Hepatocyte (in vitro differentiated cells): ENCODE measurements at regions not wholly inside any gene's neighbourhood (a gene's known extent, or its start where the extent isn't known, plus 50 kb on each side); places are given as distances from the start of the nearest gene placed in this dataset.

Experiments used
- DNase-seq: peaks from one replicate; pipeline ENCODE4 v3.0.0-alpha.2; 2016; ENCODE audit warnings: low spot score
- H2AFZ ChIP-seq: fragments of 200-600 bp; sonication (generic); 2 replicates; pipeline ENCODE4 v1.6.0; 2016; ENCODE audit warnings: antibody characterized with exemption, mild to moderate bottlenecking
- H3K27ac ChIP-seq: fragments of 200-600 bp; sonication (generic); 2 replicates; pipeline ENCODE4 v1.5.1; 2016; ENCODE audit warnings: mild to moderate bottlenecking
- H3K27me3 ChIP-seq: fragments of 200-600 bp; sonication (generic); 2 replicates; pipeline ENCODE4 v1.6.1; 2016
- H3K36me3 ChIP-seq: fragments of 200-600 bp; sonication (generic); replicated peaks from 2 replicates; pipeline ENCODE4 v1.5.1; 2016; ENCODE audit warnings: low read depth; ENCODE audit not compliant: insufficient read depth
- H3K4me1 ChIP-seq: fragments of 200-600 bp; sonication (generic); 2 replicates; pipeline ENCODE4 v1.5.1; 2016; ENCODE audit warnings: mild to moderate bottlenecking, moderate library complexity; ENCODE audit not compliant: insufficient read depth
- H3K4me2 ChIP-seq: fragments of 200-600 bp; sonication (generic); 2 replicates; pipeline ENCODE4 v1.6.0; 2016
- H3K4me3 ChIP-seq: fragments of 200-600 bp; sonication (generic); 2 replicates; pipeline ENCODE4 v1.5.1; 2016; ENCODE audit warnings: mild to moderate bottlenecking
- H3K79me2 ChIP-seq: fragments of 200-600 bp; sonication (generic); 2 replicates; pipeline ENCODE4 v1.6.0; 2017; ENCODE audit warnings: mild to moderate bottlenecking
- H3K9me2 ChIP-seq: fragments of 200-600 bp; sonication (generic); replicated peaks from 2 replicates; pipeline ENCODE4 v1.6.0; 2017; ENCODE audit warnings: mild to moderate bottlenecking; ENCODE audit not compliant: insufficient read depth
- H3K9me3 ChIP-seq: fragments of 200-600 bp; sonication (generic); 2 replicates; pipeline ENCODE4 v1.5.1; 2016; ENCODE audit warnings: low read depth, mild to moderate bottlenecking
- H4K20me1 ChIP-seq: fragments of 200-600 bp; sonication (generic); 2 replicates; pipeline ENCODE4 v1.6.0; 2016; ENCODE audit warnings: mild to moderate bottlenecking; ENCODE audit not compliant: insufficient read depth, poor library complexity, severe bottlenecking
- EZH2 ChIP-seq: fragments of 200-600 bp; sonication (generic); IDR thresholded peaks from 2 replicates; pipeline ENCODE4 v1.6.1; 2016; ENCODE audit warnings: antibody characterized with exemption, mild to moderate bottlenecking, borderline replicate concordance
- EZH2phosphoT487 ChIP-seq: fragments of 200-600 bp; sonication (generic); IDR thresholded peaks from one replicate; pipeline ENCODE4 v1.6.1; 2018; ENCODE audit warnings: antibody characterized with exemption, mild to moderate bottlenecking, low read depth, moderate library complexity; ENCODE audit not compliant: unreplicated experiment, severe bottlenecking
- WGBS: methylation state at CpG from one replicate; pipeline ENCODE4 v1.1.6; 2016; ENCODE audit warnings: low lambda C conversion rate; ENCODE audit errors: missing lambda C conversion rate; 5-methylcytosine and 5-hydroxymethylcytosine counted together
- TF ChIP-seq, protein P1 (sequence below): fragments of 200-600 bp; sonication (generic); IDR thresholded peaks from 2 replicates; pipeline ENCODE4 v1.5.1; 2016; ENCODE audit warnings: antibody characterized with exemption, mild to moderate bottlenecking; ENCODE audit not compliant: poor library complexity

DNA sequence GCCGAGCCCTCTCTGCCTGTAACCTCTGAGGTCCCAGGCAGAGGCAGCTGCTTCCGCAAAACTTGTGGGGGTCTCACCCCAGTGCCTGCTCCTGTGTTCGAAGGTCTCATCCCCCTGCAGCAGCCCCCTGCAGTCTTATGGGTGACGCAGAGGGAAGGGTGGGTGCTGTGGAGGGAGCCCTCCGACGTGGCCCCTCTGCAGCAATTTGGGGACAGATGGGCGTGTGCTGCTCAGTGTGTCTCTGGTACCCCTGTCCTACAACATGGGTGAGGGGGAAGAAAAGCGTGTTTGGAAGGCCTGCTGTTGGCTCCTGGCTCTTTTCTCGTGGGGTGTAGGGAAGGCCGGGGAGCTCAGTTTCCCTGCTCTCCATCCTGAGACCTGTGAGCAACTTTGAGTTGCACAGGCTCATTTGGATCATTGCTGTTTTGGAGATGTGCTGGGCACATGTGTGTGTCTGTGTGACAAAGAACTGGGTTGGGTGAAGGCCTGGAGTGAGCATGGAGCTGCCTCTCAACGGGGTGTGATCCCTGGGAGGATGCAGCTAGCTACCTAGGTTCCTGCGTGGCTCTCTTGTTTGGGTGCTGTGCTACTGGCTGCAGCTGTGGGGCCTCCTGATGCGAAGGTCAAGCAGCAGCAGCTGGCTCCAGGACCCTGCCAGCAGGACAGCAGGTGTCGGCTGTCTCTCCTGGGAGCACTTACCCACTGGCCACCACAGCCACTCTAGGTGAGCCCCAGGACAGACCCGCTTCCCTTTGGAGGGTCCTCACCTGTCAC lies 179.6 kb upstream of the PITX1 start:
- no peak for DNase-seq
- Histone ChIP-seq H3K4me1 (peaks cover 15% of the 10 kb centered on the region), H3K79me2 (no peaks in the 10 kb centered on the region), H3K27ac (no peak overlapping the region), H3K36me3 (no peaks in the 10 kb centered on the region), H2AFZ (no peak overlapping the region), H3K4me2 (no peak overlapping the region), H3K27me3 (no peaks in the 10 kb centered on the region), H4K20me1 (no peaks in the 10 kb centered on the region), H3K4me3 (no peak overlapping the region), H3K9me3 (no peaks in the 10 kb centered on the region), H3K9me2 (no peaks in the 10 kb centered on the region)
- TF ChIP-seq, protein P1, sequence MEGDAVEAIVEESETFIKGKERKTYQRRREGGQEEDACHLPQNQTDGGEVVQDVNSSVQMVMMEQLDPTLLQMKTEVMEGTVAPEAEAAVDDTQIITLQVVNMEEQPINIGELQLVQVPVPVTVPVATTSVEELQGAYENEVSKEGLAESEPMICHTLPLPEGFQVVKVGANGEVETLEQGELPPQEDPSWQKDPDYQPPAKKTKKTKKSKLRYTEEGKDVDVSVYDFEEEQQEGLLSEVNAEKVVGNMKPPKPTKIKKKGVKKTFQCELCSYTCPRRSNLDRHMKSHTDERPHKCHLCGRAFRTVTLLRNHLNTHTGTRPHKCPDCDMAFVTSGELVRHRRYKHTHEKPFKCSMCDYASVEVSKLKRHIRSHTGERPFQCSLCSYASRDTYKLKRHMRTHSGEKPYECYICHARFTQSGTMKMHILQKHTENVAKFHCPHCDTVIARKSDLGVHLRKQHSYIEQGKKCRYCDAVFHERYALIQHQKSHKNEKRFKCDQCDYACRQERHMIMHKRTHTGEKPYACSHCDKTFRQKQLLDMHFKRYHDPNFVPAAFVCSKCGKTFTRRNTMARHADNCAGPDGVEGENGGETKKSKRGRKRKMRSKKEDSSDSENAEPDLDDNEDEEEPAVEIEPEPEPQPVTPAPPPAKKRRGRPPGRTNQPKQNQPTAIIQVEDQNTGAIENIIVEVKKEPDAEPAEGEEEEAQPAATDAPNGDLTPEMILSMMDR: no peak
- TF ChIP-seq EZH2: no peak
- no peak for TF ChIP-seq EZH2phosphoT487
- 83% methylated on average over 15 of the region's 15 CpGs for WGBS

DNA sequence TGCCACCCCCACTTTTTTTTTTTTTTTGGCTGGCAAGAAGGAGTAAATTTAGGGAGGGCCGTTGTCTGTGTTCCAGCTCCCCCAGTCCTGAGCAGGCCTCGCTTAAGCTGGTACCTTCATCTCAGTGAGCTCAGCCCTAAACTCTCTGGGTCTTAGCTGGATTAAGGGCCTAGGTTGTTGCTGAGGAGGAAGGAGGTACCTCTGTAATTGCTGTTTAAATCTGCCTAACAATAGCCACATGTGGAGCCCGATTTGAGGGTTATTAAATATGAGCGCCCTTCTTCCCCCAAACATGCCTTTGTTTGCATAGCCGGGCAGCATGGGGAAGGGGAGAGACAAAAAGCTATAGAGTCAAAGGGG lies 179.0 kb upstream of the PITX1 start:
- H4K20me1 ChIP-seq: no peaks in the 10 kb centered on the region
- H3K9me3 ChIP-seq: no peaks in the 10 kb centered on the region
- H3K27ac ChIP-seq: no peak overlapping the region
- peaks cover 19% of the 10 kb centered on the region for H3K4me1 ChIP-seq
- DNase-seq: no peak
- no peak overlapping the region for H3K4me2 ChIP-seq
- TF ChIP-seq, protein P1: no peak
- WGBS: 57% methylated on average over 5 of the region's 5 CpGs
- H2AFZ ChIP-seq: no peak overlapping the region
- no peaks in the 10 kb centered on the region for H3K9me2 ChIP-seq
- no peak overlapping the region for H3K4me3 ChIP-seq
- no peaks in the 10 kb centered on the region for H3K79me2 ChIP-seq
- H3K36me3 ChIP-seq: no peaks in the 10 kb centered on the region
- no peaks in the 10 kb centered on the region for H3K27me3 ChIP-seq

DNA sequence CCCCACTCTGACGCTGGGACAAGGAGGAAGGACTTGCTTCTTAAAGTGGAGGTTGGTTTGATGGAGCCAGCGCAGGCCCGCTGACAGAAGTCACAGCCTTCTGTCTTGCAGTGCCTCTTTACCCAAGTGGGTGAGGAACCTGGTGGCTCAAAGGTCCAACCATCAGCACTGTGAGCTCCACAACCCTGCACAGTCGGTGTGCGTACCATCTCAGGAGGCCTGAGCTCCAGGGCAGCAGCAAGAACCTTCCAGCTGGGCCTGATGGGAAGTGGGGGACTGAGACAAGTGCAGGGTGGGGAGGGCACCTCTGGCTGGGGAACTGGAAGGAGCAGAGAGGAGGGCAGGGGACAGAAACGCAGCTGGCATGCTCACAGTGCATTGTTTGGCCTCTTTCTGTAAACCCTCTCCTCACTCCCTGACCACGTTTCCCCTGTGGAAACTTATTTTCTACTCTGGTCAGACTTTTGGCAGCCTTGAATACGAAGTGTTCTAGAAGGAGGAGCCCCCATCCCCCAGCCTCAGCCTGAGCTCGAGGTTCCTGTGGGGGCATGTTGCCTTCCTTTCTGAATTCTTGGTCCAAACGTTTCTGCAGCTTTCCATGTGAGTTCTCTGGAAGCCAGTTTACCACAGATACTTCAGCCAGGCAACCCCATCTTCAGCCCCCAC lies 178.5 kb upstream of the PITX1 start:
- WGBS: 82% methylated on average over 10 of the region's 10 CpGs

More for the DNA sequence above, 178.5 kb upstream of the PITX1 start:
- H3K27me3 ChIP-seq: no peaks in the 10 kb centered on the region
- TF ChIP-seq, protein P1: no peak
- no peak for TF ChIP-seq EZH2
- no peak for TF ChIP-seq EZH2phosphoT487
- DNase-seq: no peak
- H3K9me3 ChIP-seq: no peaks in the 10 kb centered on the region
- H2AFZ ChIP-seq: no peak overlapping the region
- no peak overlapping the region for H3K27ac ChIP-seq
- no peaks in the 10 kb centered on the region for H3K36me3 ChIP-seq
- peaks cover 19% of the 10 kb centered on the region for H3K4me1 ChIP-seq
- no peaks in the 10 kb centered on the region for H3K9me2 ChIP-seq
- H4K20me1 ChIP-seq: no peaks in the 10 kb centered on the region
- H3K79me2 ChIP-seq: no peaks in the 10 kb centered on the region
- H3K4me3 ChIP-seq: no peak overlapping the region
- H3K4me2 ChIP-seq: no peak overlapping the region
